BE2C (cell line): ENCODE measurements at regions not wholly inside any gene's neighbourhood (a gene's known extent, or its start where the extent isn't known, plus 50 kb on each side); places are given as distances from the start of the nearest gene placed in this dataset.

Source experiments
- DNase-seq: peaks from one replicate; pipeline ENCODE4 v3.0.0-alpha.2; 2020
- H3K27me3 ChIP-seq: fragments of 250-450 bp; sonication (Bioruptor Pico); 2 replicates; pipeline ENCODE4 v1.5.1; 2020; ENCODE audit warnings: mild to moderate bottlenecking
- H3K36me3 ChIP-seq: fragments of 250-450 bp; sonication (Bioruptor Pico); 2 replicates; pipeline ENCODE4 v1.5.1; 2020; ENCODE audit warnings: mild to moderate bottlenecking
- H3K4me1 ChIP-seq: fragments of 250-450 bp; sonication (Bioruptor Pico); 2 replicates; pipeline ENCODE4 v1.5.1; 2020
- H3K4me3 ChIP-seq: 2 replicates; pipeline ENCODE4 v1.5.1; 2011; ENCODE audit warnings: low read depth, low read length
- H3K9me3 ChIP-seq: fragments of 250-450 bp; sonication (Bioruptor Pico); 2 replicates; pipeline ENCODE4 v1.5.1; 2020
- TF ChIP-seq, protein P1 (sequence below): IDR thresholded peaks from 2 replicates; pipeline ENCODE4 v1.5.1; 2012; ENCODE audit warnings: mild to moderate bottlenecking, low read depth, low read length

DNA sequence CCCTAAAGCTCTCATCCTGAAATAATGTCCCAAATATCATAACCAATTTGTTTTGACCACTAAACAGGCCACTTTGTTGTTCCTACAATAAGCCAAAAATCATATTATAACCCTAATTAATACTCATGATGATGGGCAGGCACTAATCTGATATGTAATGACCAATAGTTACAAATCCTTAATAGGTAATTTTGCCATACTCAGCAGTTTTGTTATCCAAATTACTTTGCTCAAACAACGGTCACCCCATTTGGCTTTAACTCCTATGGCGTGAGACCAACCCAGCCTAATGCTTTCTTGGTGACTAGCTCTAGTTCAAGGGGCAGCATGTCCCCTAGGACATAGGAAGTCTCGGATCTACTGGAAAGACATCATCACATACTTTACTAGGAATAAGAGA, 123.2 kb upstream of the ID4 start:
- no peaks in the 10 kb centered on the region for H3K27me3 ChIP-seq
- H3K9me3 ChIP-seq = no peaks in the 10 kb centered on the region
- DNase-seq = no peak
- no peak overlapping the region for H3K4me3 ChIP-seq
- no peaks in the 10 kb centered on the region for H3K36me3 ChIP-seq
- H3K4me1 ChIP-seq = no peaks in the 10 kb centered on the region
- TF ChIP-seq, protein P1, sequence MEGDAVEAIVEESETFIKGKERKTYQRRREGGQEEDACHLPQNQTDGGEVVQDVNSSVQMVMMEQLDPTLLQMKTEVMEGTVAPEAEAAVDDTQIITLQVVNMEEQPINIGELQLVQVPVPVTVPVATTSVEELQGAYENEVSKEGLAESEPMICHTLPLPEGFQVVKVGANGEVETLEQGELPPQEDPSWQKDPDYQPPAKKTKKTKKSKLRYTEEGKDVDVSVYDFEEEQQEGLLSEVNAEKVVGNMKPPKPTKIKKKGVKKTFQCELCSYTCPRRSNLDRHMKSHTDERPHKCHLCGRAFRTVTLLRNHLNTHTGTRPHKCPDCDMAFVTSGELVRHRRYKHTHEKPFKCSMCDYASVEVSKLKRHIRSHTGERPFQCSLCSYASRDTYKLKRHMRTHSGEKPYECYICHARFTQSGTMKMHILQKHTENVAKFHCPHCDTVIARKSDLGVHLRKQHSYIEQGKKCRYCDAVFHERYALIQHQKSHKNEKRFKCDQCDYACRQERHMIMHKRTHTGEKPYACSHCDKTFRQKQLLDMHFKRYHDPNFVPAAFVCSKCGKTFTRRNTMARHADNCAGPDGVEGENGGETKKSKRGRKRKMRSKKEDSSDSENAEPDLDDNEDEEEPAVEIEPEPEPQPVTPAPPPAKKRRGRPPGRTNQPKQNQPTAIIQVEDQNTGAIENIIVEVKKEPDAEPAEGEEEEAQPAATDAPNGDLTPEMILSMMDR = no peak

DNA sequence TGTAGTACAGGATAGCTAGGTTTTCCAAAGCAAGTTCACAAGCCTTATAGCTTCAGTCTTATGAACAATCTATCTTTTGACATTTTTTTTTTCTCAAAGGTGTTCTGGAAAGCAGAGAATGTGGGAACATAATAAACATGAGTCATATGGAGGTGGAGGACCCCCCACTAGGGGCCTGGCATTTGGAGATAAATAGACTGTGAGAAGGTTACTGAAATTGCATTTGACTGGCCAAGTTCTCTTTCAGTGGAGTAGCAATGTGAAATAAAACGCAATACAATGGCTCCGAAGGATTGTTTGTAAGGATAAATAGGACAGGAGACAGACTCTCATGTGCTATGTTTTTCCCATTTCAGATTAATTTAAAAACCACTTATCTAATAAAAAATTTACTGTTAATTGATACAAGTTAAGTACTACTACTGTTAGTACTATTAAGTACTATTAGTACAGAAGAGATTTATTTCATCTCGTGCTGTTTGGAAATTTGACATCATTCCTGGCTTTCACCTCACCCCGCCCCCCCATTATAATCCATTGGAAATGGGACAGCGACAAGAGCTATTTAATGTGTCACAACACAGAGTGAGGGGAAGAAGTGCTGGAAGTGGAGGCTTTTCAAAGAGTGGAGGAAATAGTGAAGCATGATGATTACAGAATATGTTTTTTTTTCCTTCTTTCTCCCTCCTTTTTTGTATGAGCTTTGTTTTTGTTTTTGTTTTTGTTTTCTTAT, 122.6 kb upstream of the ID4 start:
- no peak overlapping the region for H3K4me3 ChIP-seq
- TF ChIP-seq, protein P1 = no peak
- no peaks in the 10 kb centered on the region for H3K27me3 ChIP-seq
- H3K4me1 ChIP-seq = no peaks in the 10 kb centered on the region
- DNase-seq = no peak
- no peaks in the 10 kb centered on the region for H3K36me3 ChIP-seq
- H3K9me3 ChIP-seq = no peaks in the 10 kb centered on the region

DNA sequence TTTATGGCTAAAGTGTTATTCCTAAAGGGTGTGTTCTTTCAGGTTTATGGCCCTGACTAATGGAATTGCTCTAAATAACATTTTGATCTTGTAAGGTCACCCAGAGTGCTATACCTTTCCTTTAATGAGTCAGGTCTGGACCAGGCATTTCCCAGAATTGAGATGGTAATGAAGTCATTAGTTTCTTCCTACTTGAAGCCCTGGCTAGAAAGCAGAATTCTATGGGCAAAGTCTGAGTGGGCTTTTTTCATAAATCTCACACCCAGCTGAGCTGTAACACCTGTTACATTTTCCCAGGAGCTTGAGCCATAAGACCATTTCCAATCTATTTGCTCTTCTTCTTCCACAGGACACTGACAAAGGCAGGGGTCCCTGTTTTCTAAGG, 122.0 kb upstream of the ID4 start:
- H3K27me3 ChIP-seq = no peaks in the 10 kb centered on the region
- H3K4me1 ChIP-seq = no peaks in the 10 kb centered on the region
- H3K4me3 ChIP-seq = no peak overlapping the region
- no peaks in the 10 kb centered on the region for H3K36me3 ChIP-seq
- no peak for DNase-seq
- no peaks in the 10 kb centered on the region for H3K9me3 ChIP-seq
- TF ChIP-seq, protein P1 = no peak

DNA sequence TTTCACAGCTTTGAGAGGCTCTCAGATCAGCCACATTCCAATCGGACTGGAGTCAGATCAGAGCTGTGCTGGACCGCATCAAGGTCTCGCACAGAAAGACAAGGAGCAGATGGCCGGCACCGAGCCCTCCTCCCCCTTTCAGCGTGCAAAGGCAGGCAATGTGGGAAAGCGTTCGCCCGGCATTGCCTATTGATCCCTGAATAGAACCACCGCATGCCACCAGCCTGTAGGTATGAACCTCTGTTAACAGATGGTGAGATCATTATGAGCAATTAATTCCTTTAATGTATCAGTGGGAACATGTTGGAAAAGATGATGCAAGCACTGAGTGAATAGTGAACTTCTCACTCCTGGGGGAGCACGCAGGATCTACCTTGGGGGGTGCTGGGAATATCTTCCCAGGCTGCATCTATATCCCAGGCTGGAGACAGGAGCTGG, 117.5 kb upstream of the ID4 start:
- no peak for DNase-seq
- H3K4me1 ChIP-seq = no peaks in the 10 kb centered on the region
- no peak overlapping the region for H3K4me3 ChIP-seq
- TF ChIP-seq, protein P1 = no peak
- no peaks in the 10 kb centered on the region for H3K9me3 ChIP-seq
- H3K27me3 ChIP-seq = no peaks in the 10 kb centered on the region
- no peaks in the 10 kb centered on the region for H3K36me3 ChIP-seq

DNA sequence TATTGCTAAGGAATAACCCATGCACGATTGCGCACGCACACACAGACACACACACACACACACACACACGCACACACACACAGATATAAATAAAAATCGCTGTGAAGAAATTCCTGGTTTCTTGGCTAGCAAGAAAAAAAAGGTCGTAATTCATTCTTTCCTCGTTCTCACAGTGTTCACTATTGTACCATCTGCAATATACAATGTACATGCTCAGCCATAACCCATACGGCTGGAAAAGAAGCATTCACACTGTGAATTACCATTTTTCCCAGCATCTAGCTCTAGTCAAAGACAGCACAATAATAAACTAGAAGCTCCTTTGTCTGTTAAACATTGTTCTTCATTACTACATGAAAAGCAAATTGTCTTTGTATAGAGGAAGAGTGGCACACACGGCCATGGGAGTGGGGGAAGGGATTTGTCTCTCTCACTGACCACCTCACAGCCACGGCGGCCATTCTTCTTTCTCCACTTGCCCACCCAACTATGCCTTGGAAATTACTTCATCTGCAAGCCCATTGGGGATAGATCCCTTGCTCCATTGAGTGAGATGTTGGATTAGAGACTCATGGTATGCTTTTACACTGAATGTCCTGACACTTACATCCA, 115.3 kb upstream of the ID4 start:
- no peaks in the 10 kb centered on the region for H3K27me3 ChIP-seq

DNA sequence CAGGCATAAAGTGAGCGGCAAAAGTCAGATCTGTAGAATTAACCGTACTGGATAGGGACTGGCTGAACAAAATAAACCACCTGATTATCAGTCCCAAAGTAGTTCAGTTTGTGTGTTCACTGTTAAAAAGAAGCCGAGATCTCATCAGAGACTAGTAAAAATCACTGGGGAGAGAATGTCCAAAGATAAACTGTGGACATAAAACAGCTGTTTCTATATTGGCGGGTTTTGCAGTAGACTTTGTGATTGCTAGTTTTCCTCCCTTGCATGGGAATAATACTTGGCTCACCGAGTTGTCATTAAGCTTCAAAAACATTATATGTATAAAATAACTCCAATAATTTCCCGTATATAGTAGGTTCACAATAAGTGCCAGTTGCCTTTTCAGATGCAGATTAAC, 114.2 kb upstream of the ID4 start:
- H3K4me3 ChIP-seq = no peak overlapping the region
- TF ChIP-seq, protein P1 = no peak
- no peaks in the 10 kb centered on the region for H3K27me3 ChIP-seq
- no peaks in the 10 kb centered on the region for H3K36me3 ChIP-seq
- DNase-seq = no peak
- no peaks in the 10 kb centered on the region for H3K9me3 ChIP-seq
- no peaks in the 10 kb centered on the region for H3K4me1 ChIP-seq

More for the DNA sequence above, 115.3 kb upstream of the ID4 start:
- Histone ChIP-seq H3K36me3 (no peaks in the 10 kb centered on the region), H3K4me3 (no peak overlapping the region), H3K9me3 (no peaks in the 10 kb centered on the region), H3K4me1 (no peaks in the 10 kb centered on the region)
- TF ChIP-seq, protein P1 = no peak
- no peak for DNase-seq
